H1 (cell line): ENCODE measurements at regions not wholly inside any gene's neighbourhood (a gene's known extent, or its start where the extent isn't known, plus 50 kb on each side); places are given as distances from the start of the nearest gene placed in this dataset.

Experiments
- CTCF ChIA-PET: fragments of 300-600 bp; sonication (Branson Sonifier 250); formaldehyde crosslinking; loops from one replicate; lab custom pipeline; 2021; ENCODE audit not compliant: partially characterized antibody; lab: Charles Lee
- POLR2A ChIA-PET: fragments of 300-600 bp; sonication (Branson Sonifier 250); formaldehyde crosslinking; loops from one replicate; lab custom pipeline; 2021; ENCODE audit warnings: inconsistent platforms; ENCODE audit not compliant: partially characterized antibody; lab: Charles Lee
- DNase-seq, 2 experiments: peaks; one replicate each; pipeline versions ENCODE4 v3.0.0 to v3.0.0-alpha.2; 2010 to 2022; ENCODE audit warnings: low spot score in 2 of 2, low read depth in 1 of 2, mixed read lengths in 1 of 2
- FAIRE-seq: peaks from 2 replicates; lab custom pipeline; 2011; peaks lifted over from hg19 to GRCh38; lab: Jason Lieb, UNC
- H2AFZ ChIP-seq: 2 replicates; pipeline ENCODE4 v1.8.1; 2012; ENCODE audit warnings: low read length, inconsistent platforms
- H2AK5ac ChIP-seq: 2 replicates; pipeline ENCODE4 v1.6.1; 2013; ENCODE audit warnings: low read depth, low read length
- H2BK120ac ChIP-seq: replicated peaks from 2 replicates; pipeline ENCODE3; 2013; ENCODE audit warnings: low read depth, low read length, inconsistent platforms
- H2BK12ac ChIP-seq: 2 replicates; pipeline ENCODE4 v1.6.1; 2013; ENCODE audit warnings: low read depth, low read length
- H2BK15ac ChIP-seq: 2 replicates; pipeline ENCODE4 v1.6.1; 2013; ENCODE audit warnings: low read length
- H2BK20ac ChIP-seq: 2 replicates; pipeline ENCODE4 v1.6.1; 2013; ENCODE audit warnings: low read length
- H2BK5ac ChIP-seq: 2 replicates; pipeline ENCODE4 v1.6.1; 2013; ENCODE audit warnings: low read depth, low read length
- H3K14ac ChIP-seq: 2 replicates; pipeline ENCODE4 v1.6.1; 2013; ENCODE audit warnings: inconsistent platforms; ENCODE audit not compliant: insufficient read length
- H3K18ac ChIP-seq: 2 replicates; pipeline ENCODE4 v1.6.1; 2013; ENCODE audit warnings: low read length; ENCODE audit errors: extremely low read depth
- H3K23ac ChIP-seq: 2 replicates; pipeline ENCODE4 v1.6.1; 2013; ENCODE audit warnings: inconsistent platforms; ENCODE audit not compliant: insufficient read length
- H3K23me2 ChIP-seq: 2 replicates; pipeline ENCODE4 v1.6.1; 2013; ENCODE audit warnings: low read depth, low read length
- H3K27ac ChIP-seq: 2 replicates; pipeline ENCODE4 v1.6.1; 2011; ENCODE audit warnings: low read depth, low read length, inconsistent platforms
- H3K27me3 ChIP-seq, 4 experiments: replicated peaks in 1 of 4; 1 replicate in 1 of 4; 2 replicates in 3 of 4; pipeline versions ENCODE4 v1.6.1 to v1.8.1; 2011 to 2013; ENCODE audit warnings: low read length in 3 of 4, mild to moderate bottlenecking in 3 of 4, inconsistent platforms in 2 of 4, mixed read lengths in 2 of 4, moderate library complexity in 1 of 4; ENCODE audit not compliant: control insufficient read depth in 3 of 4, insufficient read depth in 3 of 4; ENCODE audit errors: extremely low read depth in 1 of 4
- H3K36me3 ChIP-seq, 4 experiments: 2 replicates each; pipeline versions ENCODE4 v1.6.1 to v1.8.1; 2011 to 2013; ENCODE audit warnings: mild to moderate bottlenecking in 4 of 4, low read length in 3 of 4, moderate library complexity in 2 of 4, control low read depth in 1 of 4, inconsistent platforms in 1 of 4; ENCODE audit not compliant: insufficient read depth in 4 of 4, control insufficient read depth in 2 of 4
- H3K4ac ChIP-seq: replicated peaks from 2 replicates; pipeline ENCODE3; 2013; ENCODE audit warnings: low read length, low read depth, mixed read lengths, inconsistent platforms; ENCODE audit not compliant: insufficient read length
- H3K4me1 ChIP-seq, 4 experiments: replicated peaks in 1 of 4; 1 replicate in 1 of 4; 2 replicates in 3 of 4; pipeline versions ENCODE4 v1.6.1 to v1.8.1; 2011 to 2013; ENCODE audit warnings: low read length in 3 of 4, inconsistent platforms in 2 of 4, mixed read lengths in 1 of 4; ENCODE audit not compliant: insufficient read depth in 4 of 4, control insufficient read depth in 3 of 4
- H3K4me2 ChIP-seq, 2 experiments: 2 replicates each; pipeline versions ENCODE4 v1.6.1 to v1.8.1; 2011 to 2013; ENCODE audit warnings: low read depth in 2 of 2, low read length in 2 of 2, control low read depth in 1 of 2, inconsistent platforms in 1 of 2, mild to moderate bottlenecking in 1 of 2; ENCODE audit not compliant: insufficient read depth in 1 of 2
- H3K4me3 ChIP-seq, 4 experiments: fragments of 200-600, 300-600 bp in 1 of 4; sonication (generic), shearing (Covaris generic), sonication (Bioruptor Twin) in 1 of 4; 2 replicates each; pipeline versions ENCODE4 v1.5.1 to v1.8.1; 2011 to 2016; ENCODE audit warnings: low read length in 4 of 4, low read depth in 3 of 4, control low read depth in 2 of 4, inconsistent platforms in 2 of 4, mild to moderate bottlenecking in 2 of 4, mixed read lengths in 1 of 4, moderate library complexity in 1 of 4; ENCODE audit not compliant: insufficient read depth in 2 of 4; ENCODE audit errors: extremely low read depth in 1 of 4
- H3K56ac ChIP-seq: replicated peaks from 2 replicates; pipeline ENCODE3; 2013; ENCODE audit warnings: low read depth, mild to moderate bottlenecking, mixed read lengths, low read length, inconsistent platforms; ENCODE audit not compliant: insufficient read length
- H3K79me1 ChIP-seq: 2 replicates; pipeline ENCODE4 v1.6.1; 2013; ENCODE audit warnings: low read depth, low read length, control low read depth
- H3K79me2 ChIP-seq, 2 experiments: 2 replicates each; pipeline versions ENCODE4 v1.6.1 to v1.8.1; 2012 to 2013; ENCODE audit warnings: low read length in 2 of 2, mild to moderate bottlenecking in 2 of 2, inconsistent platforms in 1 of 2; ENCODE audit not compliant: insufficient read depth in 2 of 2, control insufficient read depth in 1 of 2
- H3K9ac ChIP-seq, 4 experiments: replicated peaks in 1 of 4; 1 replicate in 1 of 4; 2 replicates in 3 of 4; pipeline versions ENCODE4 v1.6.1 to v1.8.1; 2011 to 2013; ENCODE audit warnings: low read depth in 3 of 4, low read length in 3 of 4, control low read depth in 2 of 4, mild to moderate bottlenecking in 2 of 4, moderate library complexity in 2 of 4, inconsistent platforms in 1 of 4; ENCODE audit errors: extremely low read depth in 1 of 4
- H3K9me3 ChIP-seq, 2 experiments: 2 replicates each; pipeline versions ENCODE4 v1.6.1 to v1.8.1; 2012 to 2013; ENCODE audit warnings: mild to moderate bottlenecking in 2 of 2, moderate library complexity in 2 of 2, control low read depth in 1 of 2, inconsistent platforms in 1 of 2, low read depth in 1 of 2, low read length in 1 of 2, mixed read lengths in 1 of 2; ENCODE audit not compliant: insufficient read depth in 2 of 2
- H4K20me1 ChIP-seq, 2 experiments: replicated peaks in 1 of 2; 2 replicates each; pipeline versions ENCODE3 to v1.8.1; 2011 to 2013; ENCODE audit warnings: inconsistent platforms in 2 of 2, low read length in 2 of 2, mild to moderate bottlenecking in 1 of 2; ENCODE audit not compliant: insufficient read depth in 2 of 2, control insufficient read depth in 1 of 2
- H4K5ac ChIP-seq: 2 replicates; pipeline ENCODE4 v1.6.1; 2013; ENCODE audit warnings: low read length, low read depth, mixed read lengths, inconsistent platforms; ENCODE audit not compliant: insufficient read length
- H4K8ac ChIP-seq: 2 replicates; pipeline ENCODE4 v1.8.0; 2013; ENCODE audit warnings: mild to moderate bottlenecking, moderate library complexity, low read length, inconsistent platforms; ENCODE audit not compliant: insufficient read depth; ENCODE audit errors: extremely low read depth
- H4K91ac ChIP-seq: replicated peaks from 2 replicates; pipeline ENCODE3; 2013; ENCODE audit warnings: low read length, mixed read lengths, inconsistent platforms; ENCODE audit not compliant: insufficient read length
- CBX8 ChIP-seq: fragments of 300-800, 300-1000 bp; sonication (generic); IDR thresholded peaks from 2 replicates; pipeline ENCODE4 v1.7.1; 2016; ENCODE audit warnings: low read depth, low read length, borderline replicate concordance
- CHD2 ChIP-seq: IDR thresholded peaks from 2 replicates; pipeline ENCODE4 v1.6.1; 2012; ENCODE audit warnings: low read length, improper control_type of control experiment
- EGR1 ChIP-seq: IDR thresholded peaks from 2 replicates; pipeline ENCODE4 v1.6.1; 2011; ENCODE audit warnings: low read depth, low read length, borderline replicate concordance
- EZH2 ChIP-seq: fragments of 200-600 bp; sonication (generic); IDR thresholded peaks from 2 replicates; pipeline ENCODE4 v1.7.1; 2012; ENCODE audit warnings: low read depth, mild to moderate bottlenecking, moderate library complexity, low read length, inconsistent platforms; ENCODE audit not compliant: severe bottlenecking
- FOSL1 ChIP-seq: IDR thresholded peaks from 2 replicates; pipeline ENCODE4 v1.6.1; 2011; ENCODE audit warnings: mild to moderate bottlenecking, low read depth, low read length, moderate library complexity; ENCODE audit not compliant: insufficient read depth
- RXRA ChIP-seq: IDR thresholded peaks from 2 replicates; pipeline ENCODE4 v1.6.1; 2011; ENCODE audit warnings: low read depth, mild to moderate bottlenecking, low read length, moderate library complexity; ENCODE audit not compliant: insufficient read depth
- SAP30 ChIP-seq: fragments of 300-600 bp; sonication (generic); IDR thresholded peaks from 2 replicates; pipeline ENCODE4 v1.7.1; 2012; ENCODE audit warnings: low read length, moderate library complexity, mild to moderate bottlenecking, inconsistent platforms; ENCODE audit not compliant: insufficient read depth, insufficient replicate concordance
- TEAD4 ChIP-seq: IDR thresholded peaks from 2 replicates; pipeline ENCODE4 v1.6.1; 2012; ENCODE audit warnings: low read depth, low read length, inconsistent platforms, mixed read lengths
- YY1 ChIP-seq: IDR thresholded peaks from 2 replicates; pipeline ENCODE4 v1.6.1; 2011; ENCODE audit warnings: low read depth, mild to moderate bottlenecking, low read length
- ZNF274 ChIP-seq: IDR thresholded peaks from 2 replicates; pipeline ENCODE4 v1.7.0; 2012; ENCODE audit warnings: low read length, borderline replicate concordance; ENCODE audit errors: extremely low read depth
- WGBS, 2 experiments: shearing (Covaris generic) in 1 of 2; methylation state at CpG; one replicate each; pipeline versions ENCODE4 v1.1.6 to v1.1.7; 2013 to 2015; ENCODE audit warnings: low lambda C conversion rate in 2 of 2, mixed read lengths in 2 of 2, inconsistent platforms in 1 of 2, low coverage in 1 of 2, missing lambda C conversion rate in 1 of 2; ENCODE audit not compliant: insufficient replicate concordance in 2 of 2, insufficient coverage in 1 of 2, insufficient read length in 1 of 2; ENCODE audit errors: extremely low coverage in 1 of 2, missing lambda C conversion rate in 1 of 2; 5-methylcytosine and 5-hydroxymethylcytosine counted together

GRCh38 chr16:59202233-59202862, 468.2 kb upstream of the GOT2 start:
- Histone ChIP-seq H3K14ac (no peak overlapping the region), H3K4me2 (no peak overlapping the region), H3K4ac (no peak overlapping the region), H3K27me3 (peaks cover 0 to 1% (median 0%) of the 10 kb centered on the region in 4 experiments; a peak in 1 of 7 replicates), H3K4me1 (peaks cover 0 to 3% (median 0%) of the 10 kb centered on the region in 4 experiments; a peak in 1 of 7 replicates), H3K27ac (no peak overlapping the region), H2BK15ac (no peak overlapping the region), H2BK5ac (no peak overlapping the region), H3K79me1 (no peaks in the 10 kb centered on the region), H4K91ac (no peak overlapping the region), H3K56ac (no peak overlapping the region), H3K18ac (no peak overlapping the region), H3K9me3 (no peaks in the 10 kb centered on the region), H2BK12ac (no peak overlapping the region), H2AFZ (no peak overlapping the region), H3K36me3 (no peaks in the 10 kb centered on the region), H4K5ac (no peak overlapping the region), H3K4me3 (no peak overlapping the region), H3K23ac (no peak overlapping the region), H2BK120ac (no peak overlapping the region), H2AK5ac (no peak overlapping the region), H3K79me2 (no peaks in the 10 kb centered on the region), H3K9ac (no peak overlapping the region), H4K8ac (no peak overlapping the region), H2BK20ac (no peak overlapping the region), H4K20me1 (no peaks in the 10 kb centered on the region), H3K23me2 (no peaks in the 10 kb centered on the region)
- ChIA-PET POLR2A (no interaction called here), CTCF (interaction anchor here (0.6 to 2.8 kb wide), 3 partner anchors 10 to 201 kb away, joined by 3 to 14 read pairs (median 4); no protein-coding TSS in a partner anchor)
- 85% methylated on average over 5 of the region's 5 CpGs; no CpG with 5 or more reads in 1 of the 2 experiments for WGBS, 2 experiments
- DNase-seq (no peak), FAIRE-seq (no peak)
- no peak for TF ChIP-seq YY1
- no peak for TF ChIP-seq CBX8
- no peak for TF ChIP-seq EGR1
- TF ChIP-seq ZNF274, result no peak
- no peak for TF ChIP-seq TEAD4
- no peak for TF ChIP-seq SAP30
- no peak for TF ChIP-seq RXRA
- no peak for TF ChIP-seq FOSL1
- no peak for TF ChIP-seq EZH2
- TF ChIP-seq CHD2, result no peak
